ENCODE measurements at regions not wholly inside any gene's neighbourhood (a gene's known extent, or its start where the extent isn't known, plus 50 kb on each side); places are given as distances from the start of the nearest gene placed in this dataset.

- no peaks in the 10 kb centered on the region for H3K4me1 ChIP-seq (ENCODE audit: control insufficient read depth in 1 of 2, insufficient read depth in 2 of 2, low read length in 2 of 2)
- no peaks in the 10 kb centered on the region for H3K36me3 ChIP-seq (replicated peaks in 1 of 2; ENCODE audit: control insufficient read depth in 1 of 2, insufficient read depth in 2 of 2, low read length in 2 of 2)
- Mint-ChIP-seq H3K27ac (no peak overlapping the region), H3K4me3 (no peak overlapping the region), H3K4me1 (no peaks in the 10 kb centered on the region), H3K9me3 (peaks cover 0 to 4% (median 2%) of the 10 kb centered on the region in 7 donors), H3K27me3 (ENCODE audit: low read depth in 3 of 3) (no peaks in the 10 kb centered on the region), H3K36me3 (no peaks in the 10 kb centered on the region)
- no peaks in the 10 kb centered on the region for H3K27me3 ChIP-seq (ENCODE audit: control insufficient read depth in 2 of 2, insufficient read depth in 2 of 2, low read length in 2 of 2)
- no peak overlapping the region for H3K27ac ChIP-seq (ENCODE audit: low read depth in 1 of 2, low read length in 2 of 2)
- no peak overlapping the region for H2AFZ ChIP-seq (ENCODE audit: insufficient read depth, low read depth, low read length, poor library complexity, severe bottlenecking)
- no peak overlapping the region for H3K9ac ChIP-seq (ENCODE audit: insufficient read depth, low read length, poor library complexity, severe bottlenecking)
- TF ChIP-seq CTCF (IDR thresholded peaks at IDR 0.05) = no peak
- no peaks in the 10 kb centered on the region for H4K20me1 ChIP-seq (ENCODE audit: insufficient read depth, low read length)
- H3K79me2 ChIP-seq (ENCODE audit: insufficient read depth, low read length) = no peaks in the 10 kb centered on the region
- intact Hi-C loops (cut with micrococcal nuclease) = no loop called here
- DNase-seq = no peak
- H3K4me3 ChIP-seq (replicated peaks in 1 of 3; ENCODE audit: low read depth in 2 of 3, low read length in 3 of 3) = no peak overlapping the region
- WGBS (ENCODE audit: insufficient coverage) = 100% methylated on average over 1 of the region's 3 CpGs
- H3K4me2 ChIP-seq (replicated peaks; ENCODE audit: extremely low read depth, low read length, poor library complexity, severe bottlenecking) = no peak overlapping the region
- H3K9me3 ChIP-seq (replicated peaks in 1 of 2; ENCODE audit: control insufficient read depth in 1 of 2, insufficient read depth in 1 of 2, low read length in 2 of 2) = no peaks in the 10 kb centered on the region
Observed at GRCh38 chr21:22649246-22649645, 1651.0 kb downstream of the NCAM2 start.

GRCh38 chr21:22650226-22650625, 1652.0 kb downstream of the NCAM2 start:
- H3K27me3 ChIP-seq (ENCODE audit: control insufficient read depth in 2 of 2, insufficient read depth in 2 of 2, low read length in 2 of 2) = no peaks in the 10 kb centered on the region
- H4K20me1 ChIP-seq (ENCODE audit: insufficient read depth, low read length) = no peaks in the 10 kb centered on the region
- H3K36me3 ChIP-seq (replicated peaks in 1 of 2; ENCODE audit: control insufficient read depth in 1 of 2, insufficient read depth in 2 of 2, low read length in 2 of 2) = no peaks in the 10 kb centered on the region
- Mint-ChIP-seq H3K9me3 (peaks cover 0 to 4% (median 2%) of the 10 kb centered on the region in 7 donors), H3K4me3 (no peak overlapping the region), H3K27ac (no peak overlapping the region), H3K27me3 (ENCODE audit: low read depth in 3 of 3) (no peaks in the 10 kb centered on the region), H3K36me3 (no peaks in the 10 kb centered on the region), H3K4me1 (no peaks in the 10 kb centered on the region)
- no peak overlapping the region for H3K9ac ChIP-seq (ENCODE audit: insufficient read depth, low read length, poor library complexity, severe bottlenecking)
- no peak overlapping the region for H3K27ac ChIP-seq (ENCODE audit: low read depth in 1 of 2, low read length in 2 of 2)
- intact Hi-C loops (cut with micrococcal nuclease) = no loop called here
- H3K9me3 ChIP-seq (replicated peaks in 1 of 2; ENCODE audit: control insufficient read depth in 1 of 2, insufficient read depth in 1 of 2, low read length in 2 of 2) = no peaks in the 10 kb centered on the region
- H3K4me3 ChIP-seq (replicated peaks in 1 of 3; ENCODE audit: low read depth in 2 of 3, low read length in 3 of 3) = no peak overlapping the region
- no peak overlapping the region for H3K4me2 ChIP-seq (replicated peaks; ENCODE audit: extremely low read depth, low read length, poor library complexity, severe bottlenecking)
- H3K4me1 ChIP-seq (ENCODE audit: control insufficient read depth in 1 of 2, insufficient read depth in 2 of 2, low read length in 2 of 2) = no peaks in the 10 kb centered on the region
- TF ChIP-seq CTCF (IDR thresholded peaks at IDR 0.05) = no peak
- no peak overlapping the region for H2AFZ ChIP-seq (ENCODE audit: insufficient read depth, low read depth, low read length, poor library complexity, severe bottlenecking)
- no peak for DNase-seq
- H3K79me2 ChIP-seq (ENCODE audit: insufficient read depth, low read length) = no peaks in the 10 kb centered on the region
- WGBS (ENCODE audit: insufficient coverage) = 0% methylated on average over 1 of the region's 1 CpG
